ENCODE measurements at regions not wholly inside any gene's neighbourhood (a gene's known extent, or its start where the extent isn't known, plus 50 kb on each side); places are given as distances from the start of the nearest gene placed in this dataset.

DNA sequence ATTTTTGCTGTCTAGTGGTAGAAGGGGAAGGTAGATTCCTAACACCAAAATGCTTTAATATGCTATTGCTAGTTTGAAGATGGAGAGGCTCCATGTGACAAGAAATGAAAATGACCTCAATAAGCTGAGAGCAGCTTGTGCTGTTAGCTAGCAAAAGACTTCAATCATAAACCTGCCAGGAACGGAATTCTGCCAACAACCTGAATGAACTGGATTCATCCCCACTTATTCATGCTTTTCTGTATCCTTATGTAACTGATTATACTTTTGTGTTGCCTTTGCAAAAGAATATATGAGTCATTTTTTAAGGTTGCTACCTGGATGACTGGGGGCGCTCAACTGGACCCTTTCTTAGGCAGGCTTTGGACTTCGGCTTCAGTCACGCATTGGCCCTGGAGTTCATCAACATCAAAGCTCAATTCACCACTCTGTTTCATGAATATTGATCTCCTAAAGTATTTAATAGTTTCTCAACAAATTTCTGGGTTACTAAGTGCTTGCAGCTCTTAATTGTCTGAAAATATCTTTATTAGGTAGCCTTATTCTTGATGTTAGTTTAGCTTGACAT, 97.5 kb upstream of the KCNJ3 start:
- TF ChIP-seq POLR2A (IDR thresholded peaks at IDR 0.05; ENCODE audit: low read length) (no peak), GATA1 (IDR thresholded peaks at IDR 0.05; ENCODE audit: low read depth, low read length) (no peak)
